ENCODE measurements at regions not wholly inside any gene's neighbourhood (a gene's known extent, or its start where the extent isn't known, plus 50 kb on each side); places are given as distances from the start of the nearest gene placed in this dataset.

DNA sequence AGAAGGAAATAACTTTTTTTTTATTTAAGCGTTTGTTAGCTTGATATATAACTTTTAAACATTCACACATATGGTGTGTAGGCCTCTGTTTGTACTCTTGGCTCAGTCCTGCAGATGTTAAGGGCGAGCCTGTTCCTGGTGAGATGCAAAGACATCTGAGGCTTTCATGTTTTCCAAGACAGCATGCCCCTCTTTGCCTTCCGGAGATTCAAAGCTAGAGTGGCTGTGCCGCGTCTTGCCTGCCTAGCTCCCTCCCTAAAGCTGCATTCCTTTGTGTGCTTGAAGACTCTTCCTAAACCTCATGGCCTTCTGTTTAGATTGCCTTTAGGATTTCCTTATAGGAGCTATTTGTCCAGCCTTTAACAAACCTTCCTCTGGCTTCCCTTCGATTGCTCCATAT, 67.1 kb downstream of the MID1IP1 start:
- no peaks in the 10 kb centered on the region for H3K4me1 ChIP-seq (ENCODE audit: control insufficient read depth, insufficient read depth, low read length, poor library complexity, severe bottlenecking)
- no peak overlapping the region for H3K4me3 ChIP-seq (ENCODE audit: low read depth, low read length)
- H3K9me3 ChIP-seq (ENCODE audit: control insufficient read depth in 2 of 2, low read length in 2 of 2) = no peaks in the 10 kb centered on the region
- DNase-seq (no peak), ATAC-seq (ENCODE audit: low read depth in 2 of 2) (no peak)
- Mint-ChIP-seq H3K36me3 (no peaks in the 10 kb centered on the region), H3K4me1 (no peaks in the 10 kb centered on the region), H3K9me3 (no peaks in the 10 kb centered on the region), H3K27ac (no peak overlapping the region), H3K4me3 (no peak overlapping the region), H3K27me3 (no peaks in the 10 kb centered on the region)
- H3K27me3 ChIP-seq (ENCODE audit: control insufficient read depth, insufficient read depth, low read length) = no peaks in the 10 kb centered on the region
- H3K27ac ChIP-seq (ENCODE audit: insufficient read depth, low read length, poor library complexity, severe bottlenecking) = no peak overlapping the region
- no peaks in the 10 kb centered on the region for H3K36me3 ChIP-seq (ENCODE audit: control insufficient read depth, insufficient read depth, low read length)

GRCh38 chrX:38868941-38869401, 67.7 kb downstream of the MID1IP1 start:
- no peak overlapping the region for H3K27ac Mint-ChIP-seq
- no peaks in the 10 kb centered on the region for H3K27me3 Mint-ChIP-seq
- no peaks in the 10 kb centered on the region for H3K9me3 Mint-ChIP-seq
- Histone ChIP-seq H3K4me3 (ENCODE audit: low read depth, low read length) (no peak overlapping the region), H3K27ac (ENCODE audit: insufficient read depth, low read length, poor library complexity, severe bottlenecking) (no peak overlapping the region), H3K36me3 (ENCODE audit: control insufficient read depth, insufficient read depth, low read length) (no peaks in the 10 kb centered on the region), H3K9me3 (ENCODE audit: control insufficient read depth in 2 of 2, low read length in 2 of 2) (no peaks in the 10 kb centered on the region), H3K27me3 (ENCODE audit: control insufficient read depth, insufficient read depth, low read length) (no peaks in the 10 kb centered on the region), H3K4me1 (ENCODE audit: control insufficient read depth, insufficient read depth, low read length, poor library complexity, severe bottlenecking) (no peaks in the 10 kb centered on the region)
- H3K4me1 Mint-ChIP-seq = no peaks in the 10 kb centered on the region
- ATAC-seq (ENCODE audit: low read depth in 2 of 2) = no peak
- H3K4me3 Mint-ChIP-seq = no peak overlapping the region
- DNase-seq = no peak
- H3K36me3 Mint-ChIP-seq = no peaks in the 10 kb centered on the region

DNA sequence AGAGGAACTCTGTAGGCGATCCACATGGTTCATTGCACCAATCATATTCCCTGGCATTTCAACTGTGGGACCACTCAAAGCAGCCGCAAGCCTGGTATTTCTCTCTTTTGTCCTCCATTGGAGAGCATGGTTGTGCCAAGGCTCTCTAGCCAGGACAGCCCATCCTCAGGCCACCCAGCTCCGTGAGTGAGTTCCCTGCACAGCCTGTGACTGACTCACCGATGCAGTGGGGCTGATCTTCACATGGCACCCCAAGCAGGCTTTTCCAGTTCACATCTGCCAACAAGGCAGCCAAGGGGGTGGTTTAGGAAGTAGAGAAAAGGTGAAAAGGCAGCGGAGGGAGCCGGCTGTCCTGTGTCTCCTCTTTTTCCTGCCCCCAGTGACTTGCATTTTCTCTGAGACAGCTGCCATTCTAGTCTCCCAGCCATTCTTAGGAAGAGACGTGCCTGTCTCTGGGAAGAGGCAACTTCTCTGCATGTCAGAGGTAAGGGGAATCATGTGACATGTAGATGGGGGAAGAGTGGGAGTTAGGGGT, 69.2 kb downstream of the MID1IP1 start:
- H3K9me3 ChIP-seq (ENCODE audit: control insufficient read depth in 2 of 2, low read length in 2 of 2) = no peaks in the 10 kb centered on the region
- DNase-seq (no peak), ATAC-seq (ENCODE audit: low read depth in 2 of 2) (no peak)
- H3K36me3 ChIP-seq (ENCODE audit: control insufficient read depth, insufficient read depth, low read length) = no peaks in the 10 kb centered on the region
- no peaks in the 10 kb centered on the region for H3K4me1 ChIP-seq (ENCODE audit: control insufficient read depth, insufficient read depth, low read length, poor library complexity, severe bottlenecking)
- H3K9me3 Mint-ChIP-seq = no peaks in the 10 kb centered on the region
- no peaks in the 10 kb centered on the region for H3K36me3 Mint-ChIP-seq
- H3K27me3 ChIP-seq (ENCODE audit: control insufficient read depth, insufficient read depth, low read length) = no peaks in the 10 kb centered on the region
- no peaks in the 10 kb centered on the region for H3K27me3 Mint-ChIP-seq
- H3K4me3 ChIP-seq (ENCODE audit: low read depth, low read length) = no peak overlapping the region
- H3K4me3 Mint-ChIP-seq = no peak overlapping the region
- H3K27ac ChIP-seq (ENCODE audit: insufficient read depth, low read length, poor library complexity, severe bottlenecking) = no peak overlapping the region
- H3K4me1 Mint-ChIP-seq = no peaks in the 10 kb centered on the region
- H3K27ac Mint-ChIP-seq = no peak overlapping the region

DNA sequence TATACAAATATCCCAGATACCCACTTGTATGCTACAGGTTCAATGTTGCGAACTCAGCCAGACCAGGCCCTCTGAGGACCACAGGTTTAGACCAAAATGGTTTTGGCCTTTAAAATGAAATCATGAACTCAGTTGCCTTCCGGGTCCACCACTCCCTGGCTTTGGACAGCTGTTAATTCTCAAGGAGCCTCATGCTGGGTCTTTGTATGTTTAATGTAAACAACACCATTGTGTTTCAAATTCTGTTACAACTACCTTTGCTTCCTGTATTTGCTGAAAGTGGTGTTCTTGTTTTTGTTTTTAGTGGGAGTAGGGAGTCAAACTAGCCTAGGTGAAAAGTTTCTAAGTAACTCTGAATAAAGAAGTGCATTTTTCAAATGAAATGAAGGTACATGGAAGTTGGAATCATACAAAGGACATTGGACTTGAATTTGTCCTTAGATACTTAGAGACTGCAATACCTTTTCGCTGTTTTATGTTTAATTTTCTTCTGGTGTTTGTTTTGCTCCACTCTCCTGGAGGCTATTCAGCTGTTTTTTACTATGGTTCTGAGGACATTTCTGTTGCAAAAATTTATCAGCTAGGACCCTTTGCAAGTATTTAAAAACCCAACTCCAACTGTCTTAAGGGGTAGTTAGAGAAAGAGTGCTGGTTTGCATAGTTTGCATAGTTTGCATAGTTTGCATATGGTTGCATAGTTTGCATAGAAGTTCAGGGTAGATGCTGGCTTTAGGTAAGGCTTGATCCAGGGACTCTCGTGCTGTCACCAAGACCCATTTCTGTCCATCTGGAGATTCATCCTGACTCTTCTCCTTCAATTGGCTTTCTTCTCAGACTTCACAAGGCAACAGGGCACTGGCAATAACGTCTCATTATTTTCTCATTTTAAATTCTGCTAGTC, 70.1 kb downstream of the MID1IP1 start:
- no peaks in the 10 kb centered on the region for H3K4me1 Mint-ChIP-seq
- Histone ChIP-seq H3K4me3 (ENCODE audit: low read depth, low read length) (no peak overlapping the region), H3K27me3 (ENCODE audit: control insufficient read depth, insufficient read depth, low read length) (no peaks in the 10 kb centered on the region), H3K4me1 (ENCODE audit: control insufficient read depth, insufficient read depth, low read length, poor library complexity, severe bottlenecking) (no peaks in the 10 kb centered on the region), H3K9me3 (ENCODE audit: control insufficient read depth in 2 of 2, low read length in 2 of 2) (no peaks in the 10 kb centered on the region), H3K36me3 (ENCODE audit: control insufficient read depth, insufficient read depth, low read length) (no peaks in the 10 kb centered on the region), H3K27ac (ENCODE audit: insufficient read depth, low read length, poor library complexity, severe bottlenecking) (no peak overlapping the region)
- DNase-seq (no peak), ATAC-seq (ENCODE audit: low read depth in 2 of 2) (no peak)
- H3K4me3 Mint-ChIP-seq = no peak overlapping the region
- H3K27me3 Mint-ChIP-seq = no peaks in the 10 kb centered on the region
- H3K9me3 Mint-ChIP-seq = peaks cover 0 to under 1% (median 0%) of the 10 kb centered on the region in 7 donors
- no peaks in the 10 kb centered on the region for H3K36me3 Mint-ChIP-seq
- H3K27ac Mint-ChIP-seq = no peak overlapping the region

- Histone ChIP-seq H3K9me3 (ENCODE audit: control insufficient read depth in 2 of 2, low read length in 2 of 2) (no peaks in the 10 kb centered on the region), H3K36me3 (ENCODE audit: control insufficient read depth, insufficient read depth, low read length) (no peaks in the 10 kb centered on the region), H3K27me3 (ENCODE audit: control insufficient read depth, insufficient read depth, low read length) (no peaks in the 10 kb centered on the region), H3K4me1 (ENCODE audit: control insufficient read depth, insufficient read depth, low read length, poor library complexity, severe bottlenecking) (no peaks in the 10 kb centered on the region), H3K27ac (ENCODE audit: insufficient read depth, low read length, poor library complexity, severe bottlenecking) (no peak overlapping the region), H3K4me3 (ENCODE audit: low read depth, low read length) (no peak overlapping the region)
- no peaks in the 10 kb centered on the region for H3K27me3 Mint-ChIP-seq
- no peak for ATAC-seq (ENCODE audit: low read depth in 2 of 2)
- no peak overlapping the region for H3K27ac Mint-ChIP-seq
- no peak for DNase-seq
- H3K4me1 Mint-ChIP-seq = peaks cover 0 to 15% (median 4%) of the 10 kb centered on the region in 4 donors
- no peaks in the 10 kb centered on the region for H3K36me3 Mint-ChIP-seq
- H3K4me3 Mint-ChIP-seq = no peak overlapping the region
- peaks cover 0 to 3% (median 0%) of the 10 kb centered on the region in 7 donors for H3K9me3 Mint-ChIP-seq
Observed at GRCh38 chrX:38877366-38877765, 76.1 kb downstream of the MID1IP1 start.

DNA sequence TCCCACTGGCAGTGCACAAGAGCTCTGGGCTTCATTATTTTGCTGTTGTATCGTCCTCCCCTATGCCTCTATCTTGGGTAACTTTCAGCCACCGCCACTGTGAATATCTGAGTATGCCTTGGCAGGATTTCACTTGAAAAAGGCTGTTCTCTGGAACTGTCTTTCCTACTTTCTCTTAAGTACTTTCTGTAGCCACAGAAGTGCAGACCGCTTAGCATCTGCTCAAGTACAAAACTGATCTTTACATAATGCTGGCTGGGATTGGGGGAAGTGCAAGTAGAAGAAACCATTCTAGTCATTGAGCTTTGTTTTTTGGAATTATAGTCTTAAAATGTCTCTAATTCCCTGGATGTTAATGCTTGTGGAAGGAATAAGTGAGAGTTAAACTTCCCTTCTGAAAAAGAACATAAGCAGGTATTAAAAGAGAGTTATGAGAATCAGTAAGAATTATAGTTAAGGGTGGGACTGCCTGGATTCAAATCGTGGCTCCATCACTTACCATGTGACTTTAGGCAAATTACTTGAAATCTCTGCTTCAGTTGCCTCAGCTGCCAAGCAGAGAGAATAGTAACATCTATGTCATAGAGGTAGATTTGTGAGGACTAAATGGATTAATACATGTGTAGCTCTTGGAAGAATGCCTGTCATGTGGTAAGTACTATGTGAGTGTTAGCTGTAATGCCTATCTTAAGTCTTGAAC, 77.5 kb downstream of the MID1IP1 start:
- Mint-ChIP-seq H3K4me1 (peaks cover 0 to 15% (median 4%) of the 10 kb centered on the region in 4 donors), H3K27ac (no peak overlapping the region), H3K27me3 (no peaks in the 10 kb centered on the region), H3K36me3 (no peaks in the 10 kb centered on the region), H3K9me3 (peaks cover 0 to 3% (median 0%) of the 10 kb centered on the region in 7 donors), H3K4me3 (no peak overlapping the region)
- Histone ChIP-seq H3K27me3 (ENCODE audit: control insufficient read depth, insufficient read depth, low read length) (no peaks in the 10 kb centered on the region), H3K36me3 (ENCODE audit: control insufficient read depth, insufficient read depth, low read length) (no peaks in the 10 kb centered on the region), H3K4me3 (ENCODE audit: low read depth, low read length) (no peak overlapping the region), H3K9me3 (ENCODE audit: control insufficient read depth in 2 of 2, low read length in 2 of 2) (no peaks in the 10 kb centered on the region), H3K4me1 (ENCODE audit: control insufficient read depth, insufficient read depth, low read length, poor library complexity, severe bottlenecking) (no peaks in the 10 kb centered on the region), H3K27ac (ENCODE audit: insufficient read depth, low read length, poor library complexity, severe bottlenecking) (no peak overlapping the region)
- DNase-seq (no peak), ATAC-seq (ENCODE audit: low read depth in 2 of 2) (no peak)

DNA sequence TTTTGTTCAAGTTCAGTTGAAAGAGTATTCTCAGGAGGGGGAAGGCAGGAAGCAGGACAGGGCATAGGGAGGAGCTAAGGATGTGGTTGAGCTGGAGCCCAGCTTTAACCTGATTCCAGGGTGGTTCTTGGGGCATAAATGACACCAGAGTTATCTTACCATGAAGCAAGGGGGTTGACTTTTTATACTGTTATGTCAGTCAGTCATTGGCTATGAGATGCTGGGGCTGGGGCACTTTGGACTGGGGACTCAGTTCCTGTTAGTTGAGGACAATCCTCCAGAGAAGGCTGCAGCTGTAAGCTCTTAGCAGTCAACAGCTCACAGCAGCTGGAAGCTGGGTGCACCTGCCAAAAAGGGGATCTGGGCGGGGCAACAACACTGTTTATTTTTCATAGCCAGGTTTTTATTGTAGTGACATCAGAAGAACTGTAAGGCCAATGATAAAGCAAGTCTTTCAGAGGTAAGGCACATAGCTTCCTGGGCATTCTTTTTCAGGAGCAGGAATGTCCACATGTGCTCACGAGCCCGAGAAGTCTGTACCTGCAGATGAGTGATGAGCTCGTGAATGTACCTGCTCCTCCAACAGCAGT, 78.5 kb downstream of the MID1IP1 start:
- ATAC-seq (ENCODE audit: low read depth in 2 of 2) (peak; percentile 31), DNase-seq (peak in 1 of 3 donors; percentile 50)
- Mint-ChIP-seq H3K36me3 (no peaks in the 10 kb centered on the region), H3K4me3 (peak overlapping the region in 1 of 4 donors; percentile 11), H3K4me1 (peaks cover 0 to 15% (median 4%) of the 10 kb centered on the region in 4 donors), H3K27ac (no peak overlapping the region), H3K27me3 (no peaks in the 10 kb centered on the region), H3K9me3 (peaks cover 0 to 3% (median 0%) of the 10 kb centered on the region in 7 donors)
- no peaks in the 10 kb centered on the region for H3K9me3 ChIP-seq (ENCODE audit: control insufficient read depth in 2 of 2, low read length in 2 of 2)
- H3K4me1 ChIP-seq (ENCODE audit: control insufficient read depth, insufficient read depth, low read length, poor library complexity, severe bottlenecking) = no peaks in the 10 kb centered on the region
- no peaks in the 10 kb centered on the region for H3K27me3 ChIP-seq (ENCODE audit: control insufficient read depth, insufficient read depth, low read length)
- no peak overlapping the region for H3K27ac ChIP-seq (ENCODE audit: insufficient read depth, low read length, poor library complexity, severe bottlenecking)
- H3K36me3 ChIP-seq (ENCODE audit: control insufficient read depth, insufficient read depth, low read length) = no peaks in the 10 kb centered on the region
- no peak overlapping the region for H3K4me3 ChIP-seq (ENCODE audit: low read depth, low read length)

All from CD4-positive, CD25-positive, alpha-beta regulatory T cell (primary cell).